ENCODE measurements at regions not wholly inside any gene's neighbourhood (a gene's known extent, or its start where the extent isn't known, plus 50 kb on each side); places are given as distances from the start of the nearest gene placed in this dataset.

DNA sequence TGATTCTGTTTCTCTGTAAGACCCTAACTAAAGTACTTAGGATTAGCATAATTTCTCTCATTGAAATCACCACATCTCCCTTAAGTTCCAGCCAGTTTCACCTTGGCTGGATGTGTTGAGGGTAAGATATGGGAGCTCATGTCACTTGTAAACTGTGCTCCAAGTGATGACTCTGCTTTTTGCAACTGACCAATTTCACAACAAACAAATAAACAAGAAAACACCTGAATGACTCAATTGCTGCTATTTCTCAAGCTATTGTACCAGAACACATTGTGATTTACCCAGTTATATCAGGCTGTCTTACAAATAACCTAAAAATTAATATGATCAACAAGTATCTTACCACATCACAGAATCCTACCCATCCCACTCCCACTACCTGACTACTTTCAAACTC lies 379.1 kb upstream of the KIF2A start:
- no peaks in the 10 kb centered on the region for H3K27me3 ChIP-seq (ENCODE audit: control insufficient read depth in 1 of 2, insufficient read depth in 2 of 2, low read length in 2 of 2)
- H3K9me3 ChIP-seq (ENCODE audit: control insufficient read depth in 1 of 2, low read length in 2 of 2), result no peaks in the 10 kb centered on the region
- H3K36me3 ChIP-seq (ENCODE audit: control insufficient read depth in 1 of 2, insufficient read depth in 2 of 2, low read length in 2 of 2), result no peaks in the 10 kb centered on the region
- H3K9ac ChIP-seq (ENCODE audit: low read depth in 1 of 2, low read length in 2 of 2), result no peak overlapping the region
- no peak overlapping the region for H3K4me3 ChIP-seq (ENCODE audit: low read depth in 1 of 2, low read length in 2 of 2)
- no peak overlapping the region for H3K27ac ChIP-seq (ENCODE audit: low read depth, low read length)
- no peaks in the 10 kb centered on the region for H3K4me1 ChIP-seq (ENCODE audit: control insufficient read depth in 1 of 2, insufficient read depth in 2 of 2, low read length in 2 of 2)

GRCh38 chr5:61931236-61931635 lies 374.8 kb upstream of the KIF2A start:
- no peak overlapping the region for H3K9ac ChIP-seq (ENCODE audit: low read depth in 1 of 2, low read length in 2 of 2)
- no peaks in the 10 kb centered on the region for H3K27me3 ChIP-seq (ENCODE audit: control insufficient read depth in 1 of 2, insufficient read depth in 2 of 2, low read length in 2 of 2)
- no peaks in the 10 kb centered on the region for H3K36me3 ChIP-seq (ENCODE audit: control insufficient read depth in 1 of 2, insufficient read depth in 2 of 2, low read length in 2 of 2)
- H3K4me3 ChIP-seq (ENCODE audit: low read depth in 1 of 2, low read length in 2 of 2), result no peak overlapping the region
- H3K4me1 ChIP-seq (ENCODE audit: control insufficient read depth in 1 of 2, insufficient read depth in 2 of 2, low read length in 2 of 2), result no peaks in the 10 kb centered on the region
- no peak overlapping the region for H3K27ac ChIP-seq (ENCODE audit: low read depth, low read length)
- no peaks in the 10 kb centered on the region for H3K9me3 ChIP-seq (ENCODE audit: control insufficient read depth in 1 of 2, low read length in 2 of 2)

- Histone ChIP-seq H3K9ac (ENCODE audit: low read depth in 1 of 2, low read length in 2 of 2) (no peak overlapping the region), H3K4me3 (ENCODE audit: low read depth in 1 of 2, low read length in 2 of 2) (no peak overlapping the region)
Observed at GRCh38 chr5:61933787-61934626, 372.0 kb upstream of the KIF2A start.

GRCh38 chr5:61941637-61942036 lies 364.4 kb upstream of the KIF2A start:
- Histone ChIP-seq H3K9me3 (ENCODE audit: control insufficient read depth in 1 of 2, low read length in 2 of 2) (no peaks in the 10 kb centered on the region), H3K4me1 (ENCODE audit: control insufficient read depth in 1 of 2, insufficient read depth in 2 of 2, low read length in 2 of 2) (no peaks in the 10 kb centered on the region), H3K36me3 (ENCODE audit: control insufficient read depth in 1 of 2, insufficient read depth in 2 of 2, low read length in 2 of 2) (no peaks in the 10 kb centered on the region), H3K27ac (ENCODE audit: low read depth, low read length) (no peak overlapping the region), H3K27me3 (ENCODE audit: control insufficient read depth in 1 of 2, insufficient read depth in 2 of 2, low read length in 2 of 2) (no peaks in the 10 kb centered on the region), H3K4me3 (ENCODE audit: low read depth in 1 of 2, low read length in 2 of 2) (no peak overlapping the region), H3K9ac (ENCODE audit: low read depth in 1 of 2, low read length in 2 of 2) (no peak overlapping the region)

More at GRCh38 chr5:61933787-61934626, 372.0 kb upstream of the KIF2A start:
- no peak overlapping the region for H3K27ac ChIP-seq (ENCODE audit: low read depth, low read length)
- H3K4me1 ChIP-seq (ENCODE audit: control insufficient read depth in 1 of 2, insufficient read depth in 2 of 2, low read length in 2 of 2), result no peaks in the 10 kb centered on the region
- H3K9me3 ChIP-seq (ENCODE audit: control insufficient read depth in 1 of 2, low read length in 2 of 2), result no peaks in the 10 kb centered on the region
- H3K27me3 ChIP-seq (ENCODE audit: control insufficient read depth in 1 of 2, insufficient read depth in 2 of 2, low read length in 2 of 2), result no peaks in the 10 kb centered on the region
- no peaks in the 10 kb centered on the region for H3K36me3 ChIP-seq (ENCODE audit: control insufficient read depth in 1 of 2, insufficient read depth in 2 of 2, low read length in 2 of 2)

GRCh38 chr5:61942462-61943049 lies 363.4 kb upstream of the KIF2A start:
- Histone ChIP-seq H3K9me3 (ENCODE audit: control insufficient read depth in 1 of 2, low read length in 2 of 2) (no peaks in the 10 kb centered on the region), H3K36me3 (ENCODE audit: control insufficient read depth in 1 of 2, insufficient read depth in 2 of 2, low read length in 2 of 2) (no peaks in the 10 kb centered on the region), H3K4me1 (ENCODE audit: control insufficient read depth in 1 of 2, insufficient read depth in 2 of 2, low read length in 2 of 2) (no peaks in the 10 kb centered on the region), H3K27ac (ENCODE audit: low read depth, low read length) (no peak overlapping the region), H3K9ac (ENCODE audit: low read depth in 1 of 2, low read length in 2 of 2) (no peak overlapping the region), H3K4me3 (ENCODE audit: low read depth in 1 of 2, low read length in 2 of 2) (no peak overlapping the region), H3K27me3 (ENCODE audit: control insufficient read depth in 1 of 2, insufficient read depth in 2 of 2, low read length in 2 of 2) (no peaks in the 10 kb centered on the region)

- Histone ChIP-seq H3K4me1 (ENCODE audit: control insufficient read depth in 1 of 2, insufficient read depth in 2 of 2, low read length in 2 of 2) (no peaks in the 10 kb centered on the region), H3K4me3 (ENCODE audit: low read depth in 1 of 2, low read length in 2 of 2) (no peak overlapping the region), H3K9ac (ENCODE audit: low read depth in 1 of 2, low read length in 2 of 2) (no peak overlapping the region), H3K36me3 (ENCODE audit: control insufficient read depth in 1 of 2, insufficient read depth in 2 of 2, low read length in 2 of 2) (no peaks in the 10 kb centered on the region), H3K27me3 (ENCODE audit: control insufficient read depth in 1 of 2, insufficient read depth in 2 of 2, low read length in 2 of 2) (no peaks in the 10 kb centered on the region), H3K27ac (ENCODE audit: low read depth, low read length) (no peak overlapping the region), H3K9me3 (ENCODE audit: control insufficient read depth in 1 of 2, low read length in 2 of 2) (no peaks in the 10 kb centered on the region)
Observed at GRCh38 chr5:61943713-61944112, 362.3 kb upstream of the KIF2A start.

GRCh38 chr5:61948151-61948550 lies 357.9 kb upstream of the KIF2A start:
- no peak overlapping the region for H3K27ac ChIP-seq (ENCODE audit: low read depth, low read length)
- no peak overlapping the region for H3K4me3 ChIP-seq (ENCODE audit: low read depth in 1 of 2, low read length in 2 of 2)
- no peaks in the 10 kb centered on the region for H3K36me3 ChIP-seq (ENCODE audit: control insufficient read depth in 1 of 2, insufficient read depth in 2 of 2, low read length in 2 of 2)
- no peaks in the 10 kb centered on the region for H3K27me3 ChIP-seq (ENCODE audit: control insufficient read depth in 1 of 2, insufficient read depth in 2 of 2, low read length in 2 of 2)
- no peaks in the 10 kb centered on the region for H3K4me1 ChIP-seq (ENCODE audit: control insufficient read depth in 1 of 2, insufficient read depth in 2 of 2, low read length in 2 of 2)
- no peaks in the 10 kb centered on the region for H3K9me3 ChIP-seq (ENCODE audit: control insufficient read depth in 1 of 2, low read length in 2 of 2)
- H3K9ac ChIP-seq (ENCODE audit: low read depth in 1 of 2, low read length in 2 of 2), result no peak overlapping the region

- no peaks in the 10 kb centered on the region for H3K9me3 ChIP-seq (ENCODE audit: control insufficient read depth in 1 of 2, low read length in 2 of 2)
- H3K9ac ChIP-seq (ENCODE audit: low read depth in 1 of 2, low read length in 2 of 2), result no peak overlapping the region
- no peaks in the 10 kb centered on the region for H3K27me3 ChIP-seq (ENCODE audit: control insufficient read depth in 1 of 2, insufficient read depth in 2 of 2, low read length in 2 of 2)
- H3K27ac ChIP-seq (ENCODE audit: low read depth, low read length), result no peak overlapping the region
- no peaks in the 10 kb centered on the region for H3K4me1 ChIP-seq (ENCODE audit: control insufficient read depth in 1 of 2, insufficient read depth in 2 of 2, low read length in 2 of 2)
- H3K4me3 ChIP-seq (ENCODE audit: low read depth in 1 of 2, low read length in 2 of 2), result no peak overlapping the region
- no peaks in the 10 kb centered on the region for H3K36me3 ChIP-seq (ENCODE audit: control insufficient read depth in 1 of 2, insufficient read depth in 2 of 2, low read length in 2 of 2)
Observed at GRCh38 chr5:61949054-61949678, 356.8 kb upstream of the KIF2A start.

DNA sequence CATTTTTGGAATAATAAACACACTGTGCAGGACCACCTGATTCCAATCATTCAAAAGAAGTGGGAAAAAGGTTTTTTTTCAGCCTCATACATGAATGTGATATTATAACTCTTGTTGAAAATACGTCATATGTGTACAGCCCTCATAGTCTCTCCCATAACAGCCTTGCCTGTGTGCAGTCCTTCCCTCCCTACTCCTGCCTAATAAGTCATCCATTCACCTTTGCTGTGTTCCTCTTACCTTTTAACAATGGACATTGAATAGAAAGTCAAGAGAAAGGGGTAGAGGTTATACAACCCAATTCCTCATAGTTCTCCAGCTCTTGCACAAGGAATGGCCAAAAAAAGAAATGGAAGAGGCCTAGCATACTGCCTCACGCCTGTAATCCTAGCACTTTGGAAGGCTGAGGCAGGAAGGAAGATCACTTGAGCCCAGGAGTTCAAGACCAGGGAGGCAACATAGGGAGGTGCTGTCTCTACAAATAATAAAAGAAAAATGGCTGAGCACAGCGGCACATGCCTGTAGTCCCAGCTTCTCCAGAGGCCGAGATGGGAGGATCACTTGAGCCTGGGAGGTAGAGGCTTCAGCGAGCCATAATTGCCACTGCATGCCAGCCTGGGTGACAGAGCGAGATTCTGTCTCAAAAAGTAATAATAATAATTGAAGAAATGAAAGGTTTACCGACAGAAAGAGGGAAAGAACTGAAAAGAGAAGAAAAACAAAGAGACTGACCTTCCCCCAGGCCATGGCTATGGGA lies 356.1 kb upstream of the KIF2A start:
- H3K9ac ChIP-seq (ENCODE audit: low read depth in 1 of 2, low read length in 2 of 2), result no peak overlapping the region
- no peak overlapping the region for H3K27ac ChIP-seq (ENCODE audit: low read depth, low read length)
- no peaks in the 10 kb centered on the region for H3K27me3 ChIP-seq (ENCODE audit: control insufficient read depth in 1 of 2, insufficient read depth in 2 of 2, low read length in 2 of 2)
- no peaks in the 10 kb centered on the region for H3K36me3 ChIP-seq (ENCODE audit: control insufficient read depth in 1 of 2, insufficient read depth in 2 of 2, low read length in 2 of 2)
- H3K9me3 ChIP-seq (ENCODE audit: control insufficient read depth in 1 of 2, low read length in 2 of 2), result no peaks in the 10 kb centered on the region
- no peak overlapping the region for H3K4me3 ChIP-seq (ENCODE audit: low read depth in 1 of 2, low read length in 2 of 2)
- H3K4me1 ChIP-seq (ENCODE audit: control insufficient read depth in 1 of 2, insufficient read depth in 2 of 2, low read length in 2 of 2), result no peaks in the 10 kb centered on the region

DNA sequence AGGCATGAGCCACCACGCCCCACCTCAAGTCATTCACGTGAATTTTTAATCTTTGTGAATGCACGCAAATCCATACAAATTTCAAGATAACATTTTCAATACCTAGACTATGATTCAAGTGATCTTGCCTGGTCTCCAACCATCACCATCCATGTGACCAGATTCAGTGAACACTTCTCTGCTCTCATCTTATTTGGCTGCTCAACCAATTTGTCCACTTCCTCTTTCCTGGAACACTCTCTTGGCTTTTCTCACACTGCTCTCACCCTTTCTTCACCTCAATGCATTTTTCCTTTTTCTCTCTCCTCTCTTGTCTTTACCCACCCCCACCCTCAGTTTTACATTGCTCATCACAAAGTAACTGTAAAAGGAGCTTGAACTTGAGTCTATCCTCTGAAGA lies 354.7 kb upstream of the KIF2A start:
- no peaks in the 10 kb centered on the region for H3K9me3 ChIP-seq (ENCODE audit: control insufficient read depth in 1 of 2, low read length in 2 of 2)
- H3K27me3 ChIP-seq (ENCODE audit: control insufficient read depth in 1 of 2, insufficient read depth in 2 of 2, low read length in 2 of 2), result no peaks in the 10 kb centered on the region
- H3K36me3 ChIP-seq (ENCODE audit: control insufficient read depth in 1 of 2, insufficient read depth in 2 of 2, low read length in 2 of 2), result no peaks in the 10 kb centered on the region
- no peaks in the 10 kb centered on the region for H3K4me1 ChIP-seq (ENCODE audit: control insufficient read depth in 1 of 2, insufficient read depth in 2 of 2, low read length in 2 of 2)
- no peak overlapping the region for H3K9ac ChIP-seq (ENCODE audit: low read depth in 1 of 2, low read length in 2 of 2)
- H3K27ac ChIP-seq (ENCODE audit: low read depth, low read length), result no peak overlapping the region
- H3K4me3 ChIP-seq (ENCODE audit: low read depth in 1 of 2, low read length in 2 of 2), result no peak overlapping the region
